GM13977 (cell line): ENCODE measurements at regions not wholly inside any gene's neighbourhood (a gene's known extent, or its start where the extent isn't known, plus 50 kb on each side); places are given as distances from the start of the nearest gene placed in this dataset.

Experiments
- DNase-seq: peaks from one replicate; pipeline ENCODE4 v3.0.0; 2012; ENCODE audit warnings: low spot score
- CTCF ChIP-seq: IDR thresholded peaks from 2 replicates; pipeline ENCODE4 v1.5.1; 2012; ENCODE audit warnings: mild to moderate bottlenecking, control low read depth; ENCODE audit not compliant: insufficient read depth; ENCODE audit errors: extremely low read depth, missing control alignments
- in situ Hi-C: fragments of 300-500 bp; cut with MboI; formaldehyde crosslinking; loops from one replicate; pipeline ENCODE4 v1.12.0; 2022; ENCODE audit warnings: low sequenced_read_pairs, low pct_unique_long_range_greater_than_20kb, mixed read lengths, inconsistent platforms; ENCODE audit not compliant: unreplicated experiment

GRCh38 chr10:4102802-4103344 is 317.9 kb upstream of the KLF6 start:
- no peak for TF ChIP-seq CTCF
- in situ Hi-C loops = no loop called here
- DNase-seq = no peak

DNA sequence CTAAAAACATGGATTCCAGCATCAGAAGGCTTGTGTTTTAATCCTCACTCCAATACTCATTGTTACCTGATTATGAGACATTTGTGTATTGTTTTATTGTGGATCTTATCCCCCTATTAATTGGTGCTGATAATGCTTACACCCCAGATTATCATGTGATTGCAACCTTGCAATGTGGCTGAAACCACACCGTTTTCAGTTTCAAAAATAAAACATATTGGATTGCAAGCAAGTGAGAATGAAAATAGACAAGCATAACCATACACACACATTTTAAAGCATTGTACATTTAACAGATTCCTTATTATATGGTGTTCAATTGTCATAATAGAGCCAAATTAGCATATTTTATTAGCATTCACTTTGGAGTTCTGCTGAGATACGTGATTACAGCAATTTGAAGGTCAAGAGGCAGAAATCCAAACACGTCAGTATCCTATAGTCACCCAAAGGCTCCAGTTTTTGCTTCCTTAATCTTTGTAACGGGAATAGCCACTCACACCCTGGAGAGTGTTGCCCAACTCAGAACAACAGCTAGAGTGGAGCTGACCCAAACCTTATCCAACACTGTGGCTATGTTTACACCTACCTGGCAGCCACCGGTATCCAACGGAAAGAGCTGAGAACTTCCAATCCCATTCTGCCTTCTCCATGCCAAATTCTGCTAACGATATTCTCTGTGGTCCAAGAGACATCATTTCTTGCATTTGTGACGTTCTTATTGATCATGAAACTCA is 317.1 kb upstream of the KLF6 start:
- no peak for TF ChIP-seq CTCF
- in situ Hi-C loops = no loop called here
- no peak for DNase-seq

DNA sequence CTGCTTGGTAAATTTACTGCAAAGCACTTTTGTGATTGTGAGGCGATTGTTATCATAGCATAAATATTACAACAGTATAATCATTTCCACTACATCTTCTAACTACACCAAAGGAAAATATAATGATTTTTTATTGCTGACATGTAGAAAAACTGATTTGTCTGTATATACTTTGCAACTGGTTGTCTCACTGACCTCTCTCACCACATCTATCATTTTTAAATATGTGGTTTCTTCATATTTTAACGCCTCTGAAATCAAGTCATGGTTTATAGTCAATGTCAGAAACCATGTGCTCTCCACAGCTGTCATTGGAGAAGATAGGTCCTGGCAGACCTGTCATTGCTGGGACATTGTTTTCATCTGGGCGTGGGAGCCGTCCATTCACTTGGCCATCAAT is 315.4 kb upstream of the KLF6 start:
- no peak for DNase-seq
- no peak for TF ChIP-seq CTCF
- in situ Hi-C loops = no loop called here

GRCh38 chr10:4099202-4099601 is 314.2 kb upstream of the KLF6 start:
- in situ Hi-C loops = no loop called here
- no peak for DNase-seq
- no peak for TF ChIP-seq CTCF

DNA sequence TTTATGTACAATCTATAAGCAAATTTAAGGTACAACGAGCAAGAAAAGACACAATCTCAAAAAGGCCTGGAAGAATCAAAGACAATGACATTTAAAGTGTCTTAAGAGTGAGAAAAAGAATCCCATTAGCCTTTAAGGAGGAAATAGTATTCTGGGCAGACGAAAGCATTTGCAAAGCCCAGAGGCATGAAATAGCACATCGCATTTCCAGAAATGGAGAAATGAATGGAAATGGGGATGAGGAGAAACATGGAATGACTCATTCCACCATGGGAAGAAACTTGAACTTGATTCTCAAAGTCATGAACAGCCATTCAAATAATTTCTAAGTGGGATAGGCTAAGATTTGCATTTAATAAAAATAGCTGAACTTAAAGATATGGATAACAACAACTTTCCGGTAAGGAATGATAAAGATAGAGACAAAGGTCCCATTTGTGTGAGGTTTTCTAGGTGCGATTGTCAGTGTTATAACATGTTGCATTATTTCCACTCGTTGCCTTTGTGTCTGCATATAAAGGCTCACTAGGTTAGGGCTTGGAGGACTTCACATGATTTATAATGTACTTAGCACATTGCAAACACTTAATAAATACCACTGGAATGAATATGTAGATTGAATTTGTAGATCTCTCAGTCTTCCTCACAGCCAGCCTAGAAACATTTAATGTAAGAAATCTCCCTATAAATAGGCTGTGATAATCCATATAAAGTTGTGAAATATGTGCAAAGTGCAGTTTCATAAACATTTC is 310.3 kb upstream of the KLF6 start:
- in situ Hi-C loops = no loop called here
- DNase-seq = no peak
- TF ChIP-seq CTCF = no peak

GRCh38 chr10:4094751-4095150 is 309.7 kb upstream of the KLF6 start:
- TF ChIP-seq CTCF = no peak
- in situ Hi-C loops = no loop called here
- no peak for DNase-seq
